Large intestine (tissue), 3 donors: ENCODE measurements at regions not wholly inside any gene's neighbourhood (a gene's known extent, or its start where the extent isn't known, plus 50 kb on each side); places are given as distances from the start of the nearest gene placed in this dataset.
A peak's percentile ranks its signal among the peaks of the same experiment; 100 is the strongest.

Source experiments
- DNase-seq, 2 donors: peaks; one replicate each; pipeline versions ENCODE4 v3.0.0 to v3.0.0-alpha.2; 2013
- H3K27ac ChIP-seq: one replicate; pipeline ENCODE4 v1.5.1; 2013; ENCODE audit warnings: low read length
- H3K27me3 ChIP-seq: 2 replicates; pipeline ENCODE4 v1.6.1; 2013; ENCODE audit warnings: low read length; ENCODE audit not compliant: control insufficient read depth, insufficient read depth
- H3K36me3 ChIP-seq: 2 replicates; pipeline ENCODE4 v1.6.1; 2013; ENCODE audit warnings: low read length; ENCODE audit not compliant: control insufficient read depth, insufficient read depth
- H3K4me1 ChIP-seq: one replicate; pipeline ENCODE4 v1.6.1; 2013; ENCODE audit warnings: low read length; ENCODE audit not compliant: control insufficient read depth, insufficient read depth
- H3K4me3 ChIP-seq: one replicate; pipeline ENCODE4 v1.5.1; 2013; ENCODE audit warnings: low read length
- H3K9me3 ChIP-seq: one replicate; pipeline ENCODE4 v1.6.1; 2013; ENCODE audit warnings: mild to moderate bottlenecking, low read depth, low read length, moderate library complexity; ENCODE audit not compliant: control insufficient read depth
- WGBS: methylation state at CpG from one replicate; pipeline ENCODE4 v1.1.5; 2013; ENCODE audit warnings: low lambda C conversion rate; ENCODE audit not compliant: insufficient coverage; 5-methylcytosine and 5-hydroxymethylcytosine counted together

DNA sequence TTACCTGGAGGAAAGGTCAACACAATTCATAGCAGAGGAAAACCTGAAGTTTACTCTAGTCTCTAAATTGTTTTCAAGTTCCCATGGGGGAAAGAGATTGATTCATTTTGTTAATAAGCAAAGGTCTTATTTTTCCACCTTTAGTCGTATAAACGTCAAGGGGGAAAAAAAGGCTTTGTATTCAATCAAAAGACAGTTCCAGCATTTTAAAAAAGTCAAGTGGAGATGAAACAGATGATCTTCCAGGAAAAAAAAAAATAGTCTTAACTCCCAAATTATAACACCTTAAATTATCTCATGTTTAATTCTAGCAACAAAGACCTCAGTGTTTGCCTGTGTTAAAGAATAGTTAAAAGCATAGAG, 140.5 kb downstream of the TOMM20 start:
- Histone ChIP-seq H3K4me1 (peaks cover 13% of the 10 kb centered on the region), H3K9me3 (no peaks in the 10 kb centered on the region), H3K27me3 (no peaks in the 10 kb centered on the region), H3K36me3 (no peaks in the 10 kb centered on the region), H3K27ac (peak overlapping the region; percentile 62), H3K4me3 (no peak overlapping the region)
- 80% methylated on average over 2 of the region's 2 CpGs for WGBS
- no peak for DNase-seq

DNA sequence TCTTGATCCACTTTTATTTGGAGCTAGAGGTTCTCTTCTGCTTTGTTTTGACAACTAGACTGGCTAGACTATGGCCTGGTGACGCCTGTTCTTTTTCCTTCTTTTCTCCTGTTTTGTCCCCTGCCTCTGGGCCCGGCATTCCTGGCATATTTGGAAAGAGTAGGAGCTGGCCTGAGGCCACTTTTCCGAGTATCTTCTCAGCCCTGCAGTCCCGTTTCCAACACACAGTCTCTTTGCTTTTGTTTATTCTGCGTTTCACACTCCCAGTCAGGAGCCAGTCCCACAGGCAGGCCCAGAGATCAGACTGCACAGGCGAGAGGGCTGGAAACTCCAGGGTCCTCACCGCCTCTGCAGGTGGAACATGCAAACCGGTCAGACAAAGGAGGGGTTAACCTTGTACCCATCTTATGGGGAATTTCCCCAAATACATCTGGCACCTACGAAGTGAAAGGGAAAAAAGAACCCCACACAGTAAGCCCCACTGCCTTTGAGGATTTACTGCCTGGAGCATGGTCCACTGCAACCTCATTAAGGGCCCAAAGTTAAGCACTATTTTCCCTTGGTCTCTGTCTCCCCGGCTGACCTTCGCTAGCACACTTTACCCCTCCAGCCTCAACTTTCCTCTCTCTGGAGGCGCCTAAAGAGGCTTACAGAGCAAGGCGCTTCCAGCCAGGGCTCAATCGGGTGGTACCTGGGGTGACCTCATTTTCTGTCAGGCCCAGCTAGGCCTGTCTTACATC, 141.1 kb downstream of the TOMM20 start:
- no peaks in the 10 kb centered on the region for H3K27me3 ChIP-seq
- H3K27ac ChIP-seq, result peak overlapping the region; percentile 62
- H3K36me3 ChIP-seq, result no peaks in the 10 kb centered on the region
- 78% methylated on average over 1 of the region's 14 CpGs for WGBS
- H3K4me3 ChIP-seq, result no peak overlapping the region
- no peaks in the 10 kb centered on the region for H3K9me3 ChIP-seq
- H3K4me1 ChIP-seq, result peaks cover 13% of the 10 kb centered on the region
- DNase-seq, result peak; percentile 47 to 77

DNA sequence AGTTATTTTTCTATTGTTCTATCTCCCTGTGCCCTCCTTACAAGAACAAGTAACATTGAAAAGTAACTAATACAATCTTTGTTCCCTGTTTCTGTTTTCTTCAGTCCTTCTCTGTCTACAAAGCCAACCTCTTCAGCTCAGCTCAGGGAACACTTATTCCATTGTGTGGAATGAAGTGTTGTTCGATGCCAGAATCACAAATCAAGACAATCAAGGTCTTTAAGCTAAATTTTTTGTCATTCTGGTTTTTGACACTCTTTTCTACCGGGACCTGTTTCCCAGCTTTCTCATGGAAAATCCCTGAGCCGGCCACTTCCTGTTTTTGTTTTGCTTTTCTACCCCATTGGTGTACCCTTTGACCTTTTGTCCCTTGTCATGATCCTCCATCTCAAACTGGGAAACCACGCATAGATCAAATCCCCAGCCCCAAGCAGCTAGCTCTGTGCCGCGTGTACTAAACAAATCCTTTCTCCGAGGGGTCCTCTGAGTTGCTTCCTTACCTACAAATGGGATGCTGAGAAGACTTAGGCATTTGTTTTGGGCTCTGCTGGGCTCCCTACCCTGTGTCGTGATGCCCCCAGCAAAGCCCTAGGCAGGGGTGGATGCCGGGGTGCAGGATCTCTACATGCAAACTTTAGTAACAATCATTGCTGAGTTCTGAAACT, 141.8 kb downstream of the TOMM20 start:
- Histone ChIP-seq H3K27me3 (no peaks in the 10 kb centered on the region), H3K4me3 (no peak overlapping the region), H3K9me3 (no peaks in the 10 kb centered on the region), H3K36me3 (no peaks in the 10 kb centered on the region), H3K27ac (peak overlapping the region; percentile 62), H3K4me1 (peaks cover 13% of the 10 kb centered on the region)
- DNase-seq, result no peak
- WGBS, result 64% methylated on average over 2 of the region's 9 CpGs

DNA sequence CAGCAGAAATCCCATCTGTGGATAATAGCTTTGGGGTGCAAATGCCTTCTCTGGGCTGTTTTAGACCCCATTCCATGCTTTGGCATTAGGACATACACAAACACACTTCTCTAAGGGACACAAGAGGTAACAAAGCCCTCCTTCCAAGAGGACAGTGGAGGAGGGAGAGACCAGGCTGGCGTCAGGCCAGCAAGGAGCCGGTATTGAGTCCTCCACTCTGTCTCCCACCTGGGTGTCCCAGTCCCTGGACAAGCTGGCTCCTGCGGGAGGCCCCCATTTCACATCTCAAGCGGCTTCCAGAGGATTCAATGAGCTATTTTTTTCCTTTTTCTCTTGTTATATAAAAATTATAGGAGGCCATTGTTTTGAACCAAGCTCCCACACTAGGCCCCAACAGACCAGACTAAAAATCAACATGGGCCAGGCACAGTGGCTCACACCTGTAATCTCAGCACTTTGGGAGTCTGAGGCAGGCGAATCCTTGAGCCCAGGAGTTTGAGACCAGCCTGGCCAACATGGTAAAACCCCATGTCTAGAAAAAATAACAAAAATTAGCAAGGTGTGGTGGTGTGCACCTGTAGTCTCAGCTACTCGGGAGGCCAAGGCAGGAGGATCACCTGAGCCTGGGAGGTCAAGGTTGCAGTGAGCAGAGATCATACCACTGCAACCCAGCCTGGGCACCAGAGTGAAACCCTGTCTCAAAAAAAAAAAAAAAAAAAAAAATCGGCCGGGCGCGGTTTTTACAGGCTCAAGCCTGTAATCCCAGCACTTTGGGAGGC, 142.9 kb downstream of the TOMM20 start:
- Histone ChIP-seq H3K27me3 (no peaks in the 10 kb centered on the region), H3K9me3 (no peaks in the 10 kb centered on the region), H3K36me3 (no peaks in the 10 kb centered on the region), H3K4me1 (peaks cover 16% of the 10 kb centered on the region), H3K27ac (no peak overlapping the region), H3K4me3 (no peak overlapping the region)
- no CpG with 5 or more reads among the region's 10 CpGs for WGBS
- DNase-seq, result no peak

DNA sequence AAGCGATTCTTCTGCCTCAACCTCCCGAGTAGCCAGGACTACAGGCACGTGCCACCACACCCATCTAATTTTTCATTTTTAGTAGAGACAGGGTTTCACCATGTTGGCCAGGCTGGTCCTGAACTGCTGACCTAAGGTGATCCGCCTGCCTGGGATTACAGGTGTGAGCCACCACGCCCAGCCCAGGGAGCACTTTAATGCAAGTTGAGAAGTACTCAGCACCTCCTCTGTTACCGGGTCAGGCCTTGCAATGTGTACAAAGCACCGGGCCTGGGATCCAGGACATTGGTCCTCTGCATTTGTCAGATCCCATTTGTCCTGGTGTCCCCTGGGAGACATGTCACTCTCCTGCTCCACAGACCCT, 143.6 kb downstream of the TOMM20 start:
- no peak for DNase-seq
- Histone ChIP-seq H3K27ac (no peak overlapping the region), H3K9me3 (no peaks in the 10 kb centered on the region), H3K27me3 (no peaks in the 10 kb centered on the region), H3K4me1 (peaks cover 16% of the 10 kb centered on the region), H3K4me3 (no peak overlapping the region), H3K36me3 (no peaks in the 10 kb centered on the region)
- no CpG with 5 or more reads among the region's 7 CpGs for WGBS

DNA sequence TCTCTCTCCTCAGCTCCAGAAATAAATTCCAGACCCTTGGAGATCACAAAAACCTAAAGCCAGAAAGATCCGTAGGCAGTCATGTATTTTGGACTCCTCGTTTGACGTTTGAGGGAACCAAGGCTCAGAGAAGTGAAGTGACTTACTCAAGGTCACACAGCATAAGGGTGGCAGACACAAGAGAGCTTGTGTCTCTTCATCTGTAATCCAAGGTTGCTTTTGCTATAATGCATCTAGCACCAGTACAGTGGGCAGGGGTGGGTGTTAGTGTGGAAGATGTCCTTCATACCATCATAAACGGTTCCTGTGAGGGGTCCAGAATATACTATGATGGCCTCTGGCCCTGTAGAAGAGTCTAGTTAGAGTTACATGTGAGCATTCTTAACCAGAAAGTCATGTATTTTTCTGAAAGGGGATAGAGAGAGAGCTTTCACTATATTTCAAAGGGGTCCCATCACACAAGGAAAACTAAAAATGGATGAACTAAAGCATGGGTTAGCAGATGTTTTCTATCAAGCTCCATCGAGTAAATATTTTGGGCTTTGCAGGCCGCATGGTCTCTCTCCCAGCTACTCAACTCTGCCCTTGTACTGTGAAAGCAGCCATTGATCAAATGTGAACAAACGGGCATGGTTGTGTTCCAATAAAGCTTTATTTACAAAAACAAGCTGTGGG, 144.9 kb downstream of the TOMM20 start:
- Histone ChIP-seq H3K27me3 (no peaks in the 10 kb centered on the region), H3K4me1 (peaks cover 27% of the 10 kb centered on the region), H3K27ac (no peak overlapping the region), H3K36me3 (no peaks in the 10 kb centered on the region), H3K4me3 (no peak overlapping the region), H3K9me3 (peaks cover 11% of the 10 kb centered on the region)
- no peak for DNase-seq
- no CpG with 5 or more reads among the region's 7 CpGs for WGBS

DNA sequence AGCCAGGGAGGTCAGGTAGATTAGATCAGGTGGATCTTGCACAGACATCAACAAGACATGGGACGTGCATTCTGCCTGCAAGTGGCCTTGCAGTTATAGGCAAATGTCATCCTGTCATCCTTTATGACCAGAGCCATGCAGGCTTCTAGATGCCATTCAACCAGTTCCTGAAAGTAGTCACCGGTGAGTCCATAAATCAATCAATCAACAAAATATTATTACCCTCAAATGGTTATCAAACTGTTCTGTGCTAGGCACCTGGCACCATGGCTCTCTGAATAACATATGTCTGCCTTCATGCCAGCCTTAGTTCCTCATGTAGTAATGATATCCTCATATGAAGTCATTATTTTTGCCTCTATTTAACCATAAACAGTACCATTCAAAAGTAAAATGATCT, 146.9 kb downstream of the TOMM20 start:
- Histone ChIP-seq H3K9me3 (peaks cover 11% of the 10 kb centered on the region), H3K4me1 (peaks cover 30% of the 10 kb centered on the region), H3K36me3 (no peaks in the 10 kb centered on the region), H3K4me3 (no peak overlapping the region), H3K27ac (no peak overlapping the region), H3K27me3 (no peaks in the 10 kb centered on the region)
- no CpG with 5 or more reads among the region's 2 CpGs for WGBS
- DNase-seq, result no peak

DNA sequence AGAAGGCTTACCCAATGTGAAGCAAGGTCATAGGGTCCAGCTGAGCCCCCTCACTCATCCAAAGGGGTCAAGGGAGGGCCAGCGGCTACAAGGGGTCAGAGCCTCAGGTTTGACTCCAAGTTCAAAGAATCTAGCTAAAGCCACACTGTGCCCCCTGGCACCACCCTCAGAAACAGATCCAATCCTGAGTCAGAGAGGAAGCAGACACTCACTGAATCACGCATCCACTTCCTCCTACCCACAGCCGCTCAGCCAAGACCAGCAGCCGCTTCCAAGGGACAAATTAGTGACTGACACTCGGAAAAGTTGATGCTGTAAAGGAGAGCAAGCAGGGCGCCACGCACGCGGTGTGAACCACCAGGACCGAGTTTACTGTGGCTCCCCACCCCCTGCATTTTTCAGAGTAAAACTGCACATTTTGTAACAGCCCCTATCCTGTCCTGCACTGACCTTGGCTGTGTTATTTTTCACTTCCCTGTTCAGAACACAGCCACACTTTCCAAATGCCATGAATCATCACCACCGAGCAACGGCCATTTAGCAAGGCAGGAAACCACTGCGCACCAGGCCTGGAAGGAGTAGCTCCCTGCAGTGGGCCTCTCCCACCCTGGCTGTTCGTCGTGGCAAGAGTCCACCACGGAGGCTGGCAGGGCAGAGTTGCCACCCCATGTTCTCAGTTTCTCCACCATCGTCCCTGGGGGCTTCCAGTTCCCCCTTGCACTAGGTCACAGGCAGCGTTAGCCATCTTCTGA, 147.8 kb downstream of the TOMM20 start:
- peak; percentile 26 to 47 for DNase-seq
- Histone ChIP-seq H3K4me1 (peaks cover 39% of the 10 kb centered on the region), H3K4me3 (no peak overlapping the region), H3K27me3 (no peaks in the 10 kb centered on the region), H3K36me3 (no peaks in the 10 kb centered on the region), H3K27ac (peak overlapping the region; percentile 39), H3K9me3 (peaks cover 11% of the 10 kb centered on the region)
- WGBS, result no CpG with 5 or more reads among the region's 18 CpGs

DNA sequence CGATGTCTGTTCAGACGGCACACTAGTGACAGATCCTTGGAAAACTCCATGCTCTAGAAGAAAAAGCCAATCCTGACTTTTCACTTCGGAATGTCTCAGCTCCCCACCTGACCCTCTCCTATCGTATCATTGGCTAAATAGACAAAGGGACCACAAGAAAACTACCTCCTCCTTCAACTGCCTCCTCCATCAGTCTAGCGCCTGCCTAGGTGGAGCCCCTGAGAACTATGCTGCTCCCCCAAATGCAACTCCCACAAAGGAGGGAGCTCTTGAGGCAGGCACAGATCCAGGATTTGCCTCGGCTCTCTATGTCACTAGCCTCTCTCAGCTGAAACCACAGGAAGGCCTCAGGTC, 148.4 kb downstream of the TOMM20 start:
- Histone ChIP-seq H3K27me3 (no peaks in the 10 kb centered on the region), H3K9me3 (peaks cover 11% of the 10 kb centered on the region), H3K4me1 (peaks cover 44% of the 10 kb centered on the region), H3K4me3 (no peak overlapping the region), H3K36me3 (no peaks in the 10 kb centered on the region), H3K27ac (peak overlapping the region; percentile 39)
- WGBS, result no CpG with 5 or more reads among the region's 6 CpGs
- no peak for DNase-seq
